ENCODE measurements at regions not wholly inside any gene's neighbourhood (a gene's known extent, or its start where the extent isn't known, plus 50 kb on each side); places are given as distances from the start of the nearest gene placed in this dataset.

- TF ChIP-seq CTCF (conservative IDR thresholded peaks at IDR 0.05; ENCODE audit: low read length) = no peak
- TF ChIP-seq EZH2phosphoT487 (IDR thresholded peaks at IDR 0.05; ENCODE audit: borderline replicate concordance, low read depth, low read length) = no peak
These were observed 209.1 kb upstream of the DAAM1 start for GRCh38 chr14:58979325-58979724.

All from OCI-LY7 (cell line).